K562 (cell line): ENCODE measurements at regions not wholly inside any gene's neighbourhood (a gene's known extent, or its start where the extent isn't known, plus 50 kb on each side); places are given as distances from the start of the nearest gene placed in this dataset.

Experiments used
- AFF1 ChIP-seq, 2 experiments: fragments of 450-650 bp; IDR thresholded peaks; 2 replicates each; pipeline ENCODE4 v1.6.1; 2018; ENCODE audit warnings: mild to moderate bottlenecking in 2 of 2, low read depth in 1 of 2; ENCODE audit not compliant: partially characterized antibody in 2 of 2
- CTBP1 ChIP-seq: fragments of 450-650 bp; IDR thresholded peaks from 2 replicates; pipeline ENCODE4 v1.6.1; 2016; ENCODE audit warnings: borderline replicate concordance
- E2F6 ChIP-seq, 2 experiments: IDR thresholded peaks; 2 replicates each; pipeline ENCODE4 v1.6.1; 2011; ENCODE audit warnings: borderline replicate concordance in 1 of 2, control low read depth in 1 of 2, low read depth in 1 of 2, low read length in 1 of 2, mild to moderate bottlenecking in 1 of 2, mixed read lengths in 1 of 2, moderate library complexity in 1 of 2; ENCODE audit not compliant: insufficient read depth in 1 of 2, insufficient read length in 1 of 2, poor library complexity in 1 of 2, severe bottlenecking in 1 of 2; ENCODE audit errors: extremely low read depth in 1 of 2
- FOS ChIP-seq: IDR thresholded peaks from 3 replicates; pipeline ENCODE4 v1.6.1; 2011; ENCODE audit not compliant: insufficient read length; ENCODE audit errors: extremely low read depth
- L3MBTL2 ChIP-seq: fragments of 450-650 bp; IDR thresholded peaks from 2 replicates; pipeline ENCODE4 v1.6.1; 2016; ENCODE audit warnings: mild to moderate bottlenecking, moderate library complexity
- MTA1 ChIP-seq: fragments of 450-650 bp; IDR thresholded peaks from 2 replicates; pipeline ENCODE4 v1.6.1; 2017; ENCODE audit warnings: borderline replicate concordance
- XRCC4 ChIP-seq: IDR thresholded peaks from one replicate; pipeline ENCODE4 v1.6.1; 2011; ENCODE audit not compliant: insufficient read depth, insufficient read length; ENCODE audit errors: extremely low read depth
- TF ChIP-seq, protein P1 (sequence below): fragments of 450-650 bp; IDR thresholded peaks from 2 replicates; pipeline ENCODE4 v1.6.1; 2016; ENCODE audit warnings: mild to moderate bottlenecking
- TF ChIP-seq, protein P2 (sequence below), 2 experiments: fragments of 450-650 bp in 1 of 2; sonication (generic) in 1 of 2; formaldehyde crosslinking in 1 of 2; IDR thresholded peaks; 2 replicates each; pipeline versions ENCODE4 v1.7.1 to v1.9.0; 2016 to 2022; ENCODE audit warnings: inconsistent platforms in 1 of 2, mild to moderate bottlenecking in 1 of 2, missing genetic modification reagents in 1 of 2

DNA sequence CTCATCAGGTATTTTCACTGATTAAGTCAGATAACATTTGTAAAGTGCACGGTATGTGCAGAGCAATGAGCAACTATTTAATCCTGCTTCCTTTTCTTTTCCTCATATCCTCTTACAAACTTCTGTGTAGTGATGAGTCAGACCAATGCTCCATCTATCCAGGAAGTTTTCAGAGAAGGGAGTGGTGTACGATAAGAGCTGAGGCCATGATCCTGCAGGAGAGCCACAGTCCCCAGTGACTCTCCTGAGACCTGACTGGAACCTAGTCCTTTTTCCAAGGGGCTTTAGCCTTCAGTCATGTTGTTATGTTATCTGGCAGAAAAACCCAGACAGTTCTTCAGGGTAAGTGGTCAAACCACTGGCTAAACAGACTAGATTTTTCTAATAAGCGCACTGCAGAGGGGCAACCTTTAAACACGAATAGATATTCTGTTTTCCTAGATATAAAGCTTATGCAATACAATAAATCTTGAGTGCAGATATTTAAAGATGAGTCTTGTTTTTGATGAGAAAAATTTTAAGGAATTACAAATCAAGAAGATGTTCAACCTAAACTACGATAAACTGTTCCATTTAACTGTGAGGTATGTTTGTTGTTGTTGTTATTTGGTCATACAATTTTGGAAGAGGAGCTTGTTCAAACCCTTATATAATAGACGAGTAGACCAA is 110.5 kb upstream of the RAP2B start (continued):
- TF ChIP-seq, protein P1, sequence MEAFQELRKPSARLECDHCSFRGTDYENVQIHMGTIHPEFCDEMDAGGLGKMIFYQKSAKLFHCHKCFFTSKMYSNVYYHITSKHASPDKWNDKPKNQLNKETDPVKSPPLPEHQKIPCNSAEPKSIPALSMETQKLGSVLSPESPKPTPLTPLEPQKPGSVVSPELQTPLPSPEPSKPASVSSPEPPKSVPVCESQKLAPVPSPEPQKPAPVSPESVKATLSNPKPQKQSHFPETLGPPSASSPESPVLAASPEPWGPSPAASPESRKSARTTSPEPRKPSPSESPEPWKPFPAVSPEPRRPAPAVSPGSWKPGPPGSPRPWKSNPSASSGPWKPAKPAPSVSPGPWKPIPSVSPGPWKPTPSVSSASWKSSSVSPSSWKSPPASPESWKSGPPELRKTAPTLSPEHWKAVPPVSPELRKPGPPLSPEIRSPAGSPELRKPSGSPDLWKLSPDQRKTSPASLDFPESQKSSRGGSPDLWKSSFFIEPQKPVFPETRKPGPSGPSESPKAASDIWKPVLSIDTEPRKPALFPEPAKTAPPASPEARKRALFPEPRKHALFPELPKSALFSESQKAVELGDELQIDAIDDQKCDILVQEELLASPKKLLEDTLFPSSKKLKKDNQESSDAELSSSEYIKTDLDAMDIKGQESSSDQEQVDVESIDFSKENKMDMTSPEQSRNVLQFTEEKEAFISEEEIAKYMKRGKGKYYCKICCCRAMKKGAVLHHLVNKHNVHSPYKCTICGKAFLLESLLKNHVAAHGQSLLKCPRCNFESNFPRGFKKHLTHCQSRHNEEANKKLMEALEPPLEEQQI = peak; percentile 33; the same call in 1 of the 2 replicates
- TF ChIP-seq E2F6 (IDR thresholded peaks at IDR 0.05; ENCODE audit: borderline replicate concordance in 1 of 2, extremely low read depth in 1 of 2, insufficient read depth in 1 of 2, insufficient read length in 1 of 2, low read depth in 1 of 2, low read length in 1 of 2, poor library complexity in 1 of 2, severe bottlenecking in 1 of 2) (no peak), L3MBTL2 (no peak), AFF1 (IDR thresholded peaks at IDR 0.05; ENCODE audit: low read depth in 1 of 2, partially characterized antibody in 2 of 2) (no peak), FOS (peak; percentile 9), CTBP1 (peak; percentile 63), MTA1 (peak; percentile 61; the same call in 1 of the 2 replicates), XRCC4 (no peak)
- TF ChIP-seq, protein P2, sequence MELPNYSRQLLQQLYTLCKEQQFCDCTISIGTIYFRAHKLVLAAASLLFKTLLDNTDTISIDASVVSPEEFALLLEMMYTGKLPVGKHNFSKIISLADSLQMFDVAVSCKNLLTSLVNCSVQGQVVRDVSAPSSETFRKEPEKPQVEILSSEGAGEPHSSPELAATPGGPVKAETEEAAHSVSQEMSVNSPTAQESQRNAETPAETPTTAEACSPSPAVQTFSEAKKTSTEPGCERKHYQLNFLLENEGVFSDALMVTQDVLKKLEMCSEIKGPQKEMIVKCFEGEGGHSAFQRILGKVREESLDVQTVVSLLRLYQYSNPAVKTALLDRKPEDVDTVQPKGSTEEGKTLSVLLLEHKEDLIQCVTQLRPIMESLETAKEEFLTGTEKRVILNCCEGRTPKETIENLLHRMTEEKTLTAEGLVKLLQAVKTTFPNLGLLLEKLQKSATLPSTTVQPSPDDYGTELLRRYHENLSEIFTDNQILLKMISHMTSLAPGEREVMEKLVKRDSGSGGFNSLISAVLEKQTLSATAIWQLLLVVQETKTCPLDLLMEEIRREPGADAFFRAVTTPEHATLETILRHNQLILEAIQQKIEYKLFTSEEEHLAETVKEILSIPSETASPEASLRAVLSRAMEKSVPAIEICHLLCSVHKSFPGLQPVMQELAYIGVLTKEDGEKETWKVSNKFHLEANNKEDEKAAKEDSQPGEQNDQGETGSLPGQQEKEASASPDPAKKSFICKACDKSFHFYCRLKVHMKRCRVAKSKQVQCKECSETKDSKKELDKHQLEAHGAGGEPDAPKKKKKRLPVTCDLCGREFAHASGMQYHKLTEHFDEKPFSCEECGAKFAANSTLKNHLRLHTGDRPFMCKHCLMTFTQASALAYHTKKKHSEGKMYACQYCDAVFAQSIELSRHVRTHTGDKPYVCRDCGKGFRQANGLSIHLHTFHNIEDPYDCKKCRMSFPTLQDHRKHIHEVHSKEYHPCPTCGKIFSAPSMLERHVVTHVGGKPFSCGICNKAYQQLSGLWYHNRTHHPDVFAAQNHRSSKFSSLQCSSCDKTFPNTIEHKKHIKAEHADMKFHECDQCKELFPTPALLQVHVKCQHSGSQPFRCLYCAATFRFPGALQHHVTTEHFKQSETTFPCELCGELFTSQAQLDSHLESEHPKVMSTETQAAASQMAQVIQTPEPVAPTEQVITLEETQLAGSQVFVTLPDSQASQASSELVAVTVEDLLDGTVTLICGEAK (IDR thresholded peaks at IDR 0.05) = no peak; the same call in 1 of the 2 replicates
- TF ChIP-seq, protein P2 (CRISPR knock-in tag; IDR thresholded peaks at IDR 0.05) = no peak
